B cell (primary cell): ENCODE measurements at regions not wholly inside any gene's neighbourhood (a gene's known extent, or its start where the extent isn't known, plus 50 kb on each side); places are given as distances from the start of the nearest gene placed in this dataset.

Source experiments
- ATAC-seq: fragments of 200-7000 bp; cut with Tn5 transposase; one replicate; pipeline ENCODE4 v1.10.0; 2021; ENCODE audit warnings: low read depth, mild to moderate bottlenecking, moderate number of reproducible peaks, moderate library complexity
- CTCF ChIA-PET: fragments of 350-600 bp; sonication (Branson Sonifier 250); formaldehyde crosslinking; loops from one replicate; lab custom pipeline; 2021; ENCODE audit warnings: antibody characterized with exemption, inconsistent platforms; lab: Charles Lee
- POLR2A ChIA-PET: fragments of 350-600 bp; sonication (Branson Sonifier 250); formaldehyde crosslinking; loops from one replicate; lab custom pipeline; 2021; ENCODE audit warnings: antibody characterized with exemption; lab: Charles Lee
- DNase-seq: peaks from one replicate; pipeline ENCODE4 v3.0.0; 2013
- H2AFZ ChIP-seq: 2 replicates; pipeline ENCODE4 v1.6.1; 2012; ENCODE audit warnings: mild to moderate bottlenecking, low read depth, low read length; ENCODE audit not compliant: insufficient read depth, poor library complexity, severe bottlenecking
- H3K27ac ChIP-seq, 2 donors: 1 replicate in 1 of 2; 2 replicates in 1 of 2; pipeline ENCODE4 v1.5.1; 2012 to 2013; ENCODE audit warnings: low read length in 2 of 2, mild to moderate bottlenecking in 2 of 2, moderate library complexity in 1 of 2
- H3K27me3 ChIP-seq, 4 experiments: fragments of 200-600 bp in 1 of 4; sonication (generic) in 1 of 4; replicated peaks in 1 of 4; 1 replicate in 2 of 4; 2 replicates in 2 of 4; pipeline versions ENCODE4 v1.6.1 to v1.7.0; 2013 to 2016; ENCODE audit warnings: low read length in 3 of 4, mild to moderate bottlenecking in 2 of 4, mixed read lengths in 1 of 4, moderate library complexity in 1 of 4; ENCODE audit not compliant: insufficient read depth in 4 of 4, control insufficient read depth in 3 of 4; ENCODE audit errors: control extremely low read depth in 1 of 4
- H3K36me3 ChIP-seq, 2 experiments: replicated peaks in 1 of 2; 1 replicate in 1 of 2; 2 replicates in 1 of 2; pipeline versions ENCODE4 v1.6.1 to v1.7.1; 2013; ENCODE audit warnings: low read length in 1 of 2; ENCODE audit not compliant: insufficient read depth in 2 of 2, control insufficient read depth in 1 of 2; ENCODE audit errors: control extremely low read depth in 1 of 2, extremely low read depth in 1 of 2
- H3K4me1 ChIP-seq, 2 donors: fragments of 200-600 bp in 1 of 2; sonication (generic) in 1 of 2; 1 replicate in 1 of 2; 2 replicates in 1 of 2; pipeline versions ENCODE4 v1.5.1 to v1.6.1; 2013 to 2017; ENCODE audit warnings: low read length in 2 of 2; ENCODE audit not compliant: control insufficient read depth in 2 of 2, insufficient read depth in 2 of 2
- H3K4me2 ChIP-seq: replicated peaks from 2 replicates; pipeline ENCODE3; 2012; ENCODE audit warnings: mild to moderate bottlenecking, low read depth, low read length; ENCODE audit not compliant: poor library complexity, severe bottlenecking
- H3K4me3 ChIP-seq, 5 experiments: fragments of 200-600 bp in 1 of 5; sonication (generic) in 1 of 5; 1 replicate in 3 of 5; 2 replicates in 2 of 5; pipeline versions ENCODE4 v1.5.1 to v1.7.0; 2011 to 2016; ENCODE audit warnings: low read length in 4 of 5, mild to moderate bottlenecking in 4 of 5, low read depth in 2 of 5, control low read depth in 1 of 5, moderate library complexity in 1 of 5; ENCODE audit not compliant: insufficient read depth in 1 of 5; ENCODE audit errors: control extremely low read depth in 1 of 5, extremely low read depth in 1 of 5
- H3K79me2 ChIP-seq: fragments of 200-600 bp; sonication (generic); one replicate; pipeline ENCODE4 v1.6.0; 2016; ENCODE audit warnings: low read length; ENCODE audit not compliant: control insufficient read depth, insufficient read depth
- H3K9ac ChIP-seq: fragments of 200-600 bp; sonication (generic); 2 replicates; pipeline ENCODE4 v1.6.1; 2017; ENCODE audit warnings: mild to moderate bottlenecking, low read length, moderate library complexity
- H3K9me3 ChIP-seq, 3 donors: one replicate each; pipeline versions ENCODE4 v1.6.1 to v1.7.1; 2013; ENCODE audit warnings: low read length in 2 of 3; ENCODE audit not compliant: control insufficient read depth in 2 of 3, insufficient read depth in 1 of 3; ENCODE audit errors: control extremely low read depth in 1 of 3
- H4K20me1 ChIP-seq: 2 replicates; pipeline ENCODE4 v1.6.0; 2012; ENCODE audit warnings: mild to moderate bottlenecking, low read length; ENCODE audit not compliant: insufficient read depth, control insufficient read depth, poor library complexity, severe bottlenecking
- H3K27ac Mint-ChIP-seq: one replicate; pipeline ENCODE4 v1.8.0; 2021; ENCODE audit warnings: mixed read lengths
- H3K27me3 Mint-ChIP-seq: one replicate; pipeline ENCODE4 v1.8.0; 2021; ENCODE audit warnings: mixed read lengths
- H3K4me1 Mint-ChIP-seq: one replicate; pipeline ENCODE4 v1.8.0; 2021; ENCODE audit warnings: mixed read lengths
- H3K4me3 Mint-ChIP-seq: one replicate; pipeline ENCODE4 v1.8.0; 2021; ENCODE audit warnings: mixed read lengths
- H3K9me3 Mint-ChIP-seq: one replicate; pipeline ENCODE4 v1.8.0; 2022; ENCODE audit warnings: mixed read lengths; ENCODE audit not compliant: insufficient read depth
- EZH2 ChIP-seq: IDR thresholded peaks from 2 replicates; pipeline ENCODE4 v1.6.1; 2012; ENCODE audit warnings: borderline replicate concordance, low read depth, mild to moderate bottlenecking, moderate library complexity, low read length; ENCODE audit not compliant: insufficient read depth, poor library complexity, severe bottlenecking
- whole genome bisulfite sequencing: methylation state at CpG from one replicate; pipeline ENCODE4 v1.1.5; 2013; ENCODE audit warnings: missing lambda C conversion rate; ENCODE audit not compliant: insufficient coverage; 5-methylcytosine and 5-hydroxymethylcytosine counted together
- intact Hi-C: fragments of 100-400 bp; cut with micrococcal nuclease; formaldehyde crosslinking; loops from one replicate; pipeline ENCODE4 v1.10.0; 2022
- TF ChIP-seq, protein P1 (sequence below): fragments of 200-600 bp; IDR thresholded peaks from one replicate; pipeline ENCODE4 v1.8.0; 2022; ENCODE audit warnings: antibody characterized with exemption, mild to moderate bottlenecking

DNA sequence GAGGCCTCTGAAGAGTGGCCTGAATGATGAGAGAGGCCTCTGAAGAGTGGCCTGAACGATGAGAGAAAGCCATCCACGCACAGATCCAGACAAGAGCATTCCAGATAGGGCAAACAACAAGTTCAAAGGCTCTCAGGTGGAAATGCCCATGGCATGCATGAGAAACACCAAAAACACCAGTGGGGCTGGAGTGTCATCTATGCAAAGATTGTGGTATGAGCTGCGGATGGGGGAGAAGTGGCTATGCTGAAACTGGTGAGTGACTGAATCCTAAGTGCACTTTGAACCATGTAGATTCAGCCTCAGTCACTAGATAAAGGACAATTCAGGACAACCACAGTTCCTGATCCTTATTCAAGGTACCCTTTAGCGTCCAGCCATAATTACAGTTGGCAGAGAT lies 79.4 kb upstream of the GZMB start:
- H3K4me3 Mint-ChIP-seq: no peak overlapping the region
- DNase-seq: no peak
- no peak overlapping the region for H3K9ac ChIP-seq
- H3K9me3 ChIP-seq: no peaks in the 10 kb centered on the region
- peaks cover 0 to 13% (median 8%) of the 10 kb centered on the region in 4 experiments for H3K27me3 ChIP-seq
- ChIA-PET CTCF (interaction anchor here (1.2 to 10.3 kb wide), 5 partner anchors 10 to 421 kb away, joined by 3 to 145 read pairs (median 3); no protein-coding TSS in a partner anchor), POLR2A (no interaction called here)
- TF ChIP-seq, protein P1, sequence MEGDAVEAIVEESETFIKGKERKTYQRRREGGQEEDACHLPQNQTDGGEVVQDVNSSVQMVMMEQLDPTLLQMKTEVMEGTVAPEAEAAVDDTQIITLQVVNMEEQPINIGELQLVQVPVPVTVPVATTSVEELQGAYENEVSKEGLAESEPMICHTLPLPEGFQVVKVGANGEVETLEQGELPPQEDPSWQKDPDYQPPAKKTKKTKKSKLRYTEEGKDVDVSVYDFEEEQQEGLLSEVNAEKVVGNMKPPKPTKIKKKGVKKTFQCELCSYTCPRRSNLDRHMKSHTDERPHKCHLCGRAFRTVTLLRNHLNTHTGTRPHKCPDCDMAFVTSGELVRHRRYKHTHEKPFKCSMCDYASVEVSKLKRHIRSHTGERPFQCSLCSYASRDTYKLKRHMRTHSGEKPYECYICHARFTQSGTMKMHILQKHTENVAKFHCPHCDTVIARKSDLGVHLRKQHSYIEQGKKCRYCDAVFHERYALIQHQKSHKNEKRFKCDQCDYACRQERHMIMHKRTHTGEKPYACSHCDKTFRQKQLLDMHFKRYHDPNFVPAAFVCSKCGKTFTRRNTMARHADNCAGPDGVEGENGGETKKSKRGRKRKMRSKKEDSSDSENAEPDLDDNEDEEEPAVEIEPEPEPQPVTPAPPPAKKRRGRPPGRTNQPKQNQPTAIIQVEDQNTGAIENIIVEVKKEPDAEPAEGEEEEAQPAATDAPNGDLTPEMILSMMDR: no peak
- no peak for TF ChIP-seq EZH2
- no peak overlapping the region for H3K4me3 ChIP-seq
- no peaks in the 10 kb centered on the region for H4K20me1 ChIP-seq
- H3K4me2 ChIP-seq: no peak overlapping the region
- H3K9me3 Mint-ChIP-seq: no peaks in the 10 kb centered on the region
- intact Hi-C loops: no loop called here
- H3K79me2 ChIP-seq: no peaks in the 10 kb centered on the region
- no peak overlapping the region for H2AFZ ChIP-seq
- ATAC-seq: peak; percentile 33
- WGBS: 69% methylated on average over 4 of the region's 4 CpGs
- H3K36me3 ChIP-seq: no peaks in the 10 kb centered on the region
- peaks cover 0 to 12% of the 10 kb centered on the region in 2 donors for H3K4me1 ChIP-seq
- H3K27ac Mint-ChIP-seq: peak overlapping the region; percentile 12
- no peak overlapping the region for H3K27ac ChIP-seq
- H3K27me3 Mint-ChIP-seq: peaks cover 12% of the 10 kb centered on the region
- peaks cover 16% of the 10 kb centered on the region for H3K4me1 Mint-ChIP-seq

DNA sequence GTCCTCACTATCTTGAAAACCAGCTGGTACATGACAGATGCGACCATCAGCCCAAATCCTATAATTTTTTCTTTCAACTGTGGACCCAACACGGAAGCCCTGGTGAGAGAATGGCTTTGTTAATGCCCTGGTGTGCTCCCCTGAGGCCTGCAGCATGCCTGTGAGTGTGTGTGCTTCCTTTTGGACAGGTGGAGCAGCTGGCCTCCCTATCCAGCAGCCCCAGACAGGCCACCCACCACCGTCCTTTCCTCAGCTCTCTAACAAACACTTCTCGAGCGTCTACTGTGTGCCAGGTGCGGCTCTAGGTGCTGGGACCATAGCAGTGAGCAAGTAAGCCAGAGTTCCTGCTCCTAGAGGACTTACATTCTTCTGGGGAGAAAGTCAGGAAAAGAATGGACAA lies 78.9 kb upstream of the GZMB start:
- no peaks in the 10 kb centered on the region for H3K36me3 ChIP-seq
- no peaks in the 10 kb centered on the region for H4K20me1 ChIP-seq
- Mint-ChIP-seq H3K9me3 (no peaks in the 10 kb centered on the region), H3K4me3 (no peak overlapping the region), H3K27me3 (peaks cover 10% of the 10 kb centered on the region), H3K27ac (no peak overlapping the region), H3K4me1 (peaks cover 16% of the 10 kb centered on the region)
- H3K9ac ChIP-seq: no peak overlapping the region
- no peak overlapping the region for H3K4me3 ChIP-seq
- H3K9me3 ChIP-seq: no peaks in the 10 kb centered on the region
- WGBS: 97% methylated on average over 5 of the region's 6 CpGs
- peaks cover 0 to 13% (median 8%) of the 10 kb centered on the region in 4 experiments for H3K27me3 ChIP-seq
- TF ChIP-seq, protein P1: no peak
- no peak for TF ChIP-seq EZH2
- intact Hi-C loops: no loop called here
- ATAC-seq (no peak), DNase-seq (no peak)
- H3K27ac ChIP-seq: no peak overlapping the region
- H3K4me1 ChIP-seq: peaks cover 0 to 12% of the 10 kb centered on the region in 2 donors
- H3K4me2 ChIP-seq: no peak overlapping the region
- ChIA-PET CTCF (interaction anchor here (1.3 to 10.3 kb wide), 7 partner anchors 9 to 439 kb away, joined by 3 to 145 read pairs (median 4); no protein-coding TSS in a partner anchor), POLR2A (no interaction called here)
- H2AFZ ChIP-seq: no peak overlapping the region
- no peaks in the 10 kb centered on the region for H3K79me2 ChIP-seq
